ENCODE measurements at regions not wholly inside any gene's neighbourhood (a gene's known extent, or its start where the extent isn't known, plus 50 kb on each side); places are given as distances from the start of the nearest gene placed in this dataset.

- H3K4me3 Mint-ChIP-seq = no peak overlapping the region
Observed at GRCh38 chr3:30397030-30397429, 209.4 kb upstream of the TGFBR2 start.

DNA sequence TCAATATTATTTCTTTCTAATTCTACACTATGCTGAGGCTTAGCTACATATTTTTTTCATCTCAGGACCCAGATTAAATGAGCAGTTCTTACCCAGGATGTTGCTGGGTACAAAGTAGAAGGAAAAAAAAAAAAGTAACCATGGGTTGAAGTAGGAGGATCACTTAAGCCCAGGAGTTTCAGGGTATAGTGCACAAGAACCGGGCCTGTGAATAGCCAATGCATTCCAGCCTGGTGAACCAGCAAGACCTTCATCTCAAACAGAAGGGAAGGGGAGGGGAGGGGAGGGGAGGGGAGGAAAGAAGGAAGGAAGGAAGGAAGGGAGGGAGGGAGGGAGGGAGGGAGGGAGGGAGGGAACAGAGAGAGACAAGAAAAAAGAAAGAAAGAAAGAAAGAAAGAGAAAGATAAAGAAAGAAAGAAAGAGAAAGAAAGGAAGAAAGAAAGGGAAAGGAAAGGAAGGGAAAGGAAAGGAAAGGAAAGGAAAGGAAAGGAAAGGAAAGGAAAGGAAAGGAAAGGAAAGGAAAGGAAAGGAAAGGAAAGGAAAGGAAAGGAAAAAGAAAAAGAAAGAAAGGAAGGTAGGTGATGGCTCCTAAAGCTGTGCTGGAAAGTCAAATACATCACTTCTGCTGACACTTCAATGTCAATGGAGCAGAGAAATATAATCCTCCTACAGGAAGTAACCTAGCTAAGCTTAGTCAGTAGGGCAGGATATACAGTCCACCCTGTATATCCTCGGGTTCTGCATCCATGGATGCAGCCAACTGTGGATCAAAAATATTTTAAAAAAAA lies 206.8 kb upstream of the TGFBR2 start:
- no peak overlapping the region for H3K4me3 ChIP-seq
- Mint-ChIP-seq H3K9me3 (no peaks in the 10 kb centered on the region), H3K4me3 (no peak overlapping the region), H3K4me1 (no peaks in the 10 kb centered on the region), H3K36me3 (no peaks in the 10 kb centered on the region), H3K27ac (no peak overlapping the region), H3K27me3 (ENCODE audit: insufficient read depth, low read depth) (no peaks in the 10 kb centered on the region)
- no peaks in the 10 kb centered on the region for H4K20me1 ChIP-seq (ENCODE audit: low read depth)
- H3K36me3 ChIP-seq = no peaks in the 10 kb centered on the region
- no peak overlapping the region for H3K27ac ChIP-seq
- TF ChIP-seq EZH2phosphoT487 (IDR thresholded peaks at IDR 0.05) (no peak), EZH2 (IDR thresholded peaks at IDR 0.05) (no peak)
- DNase-seq (ENCODE audit: low spot score) = no peak
- H3K79me2 ChIP-seq (ENCODE audit: low read depth) = no peaks in the 10 kb centered on the region
- H3K9me3 ChIP-seq (ENCODE audit: low read depth) = no peaks in the 10 kb centered on the region
- no peak overlapping the region for H2AFZ ChIP-seq (replicated peaks)
- no peaks in the 10 kb centered on the region for H3F3A ChIP-seq (ENCODE audit: low read depth)
- H3K4me1 ChIP-seq = no peaks in the 10 kb centered on the region
- H3K27me3 ChIP-seq = no peaks in the 10 kb centered on the region
- no peak overlapping the region for H3K9ac ChIP-seq
- no peak overlapping the region for H3K4me2 ChIP-seq

More at GRCh38 chr3:30397030-30397429, 209.4 kb upstream of the TGFBR2 start:
- Mint-ChIP-seq H3K27ac (no peak overlapping the region), H3K36me3 (no peaks in the 10 kb centered on the region), H3K9me3 (no peaks in the 10 kb centered on the region), H3K4me1 (no peaks in the 10 kb centered on the region), H3K27me3 (ENCODE audit: insufficient read depth, low read depth) (no peaks in the 10 kb centered on the region)
- Histone ChIP-seq H3K27me3 (no peaks in the 10 kb centered on the region), H3K36me3 (no peaks in the 10 kb centered on the region), H3K27ac (no peak overlapping the region), H3K79me2 (ENCODE audit: low read depth) (no peaks in the 10 kb centered on the region), H4K20me1 (ENCODE audit: low read depth) (no peaks in the 10 kb centered on the region), H3K4me3 (no peak overlapping the region), H2AFZ (replicated peaks) (no peak overlapping the region), H3F3A (ENCODE audit: low read depth) (no peaks in the 10 kb centered on the region), H3K9ac (no peak overlapping the region), H3K4me2 (no peak overlapping the region), H3K4me1 (no peaks in the 10 kb centered on the region), H3K9me3 (ENCODE audit: low read depth) (no peaks in the 10 kb centered on the region)
- no peak for TF ChIP-seq EZH2phosphoT487 (IDR thresholded peaks at IDR 0.05)
- TF ChIP-seq CTCF (IDR thresholded peaks at IDR 0.05) = no peak
- TF ChIP-seq EZH2 (IDR thresholded peaks at IDR 0.05) = no peak
- DNase-seq (ENCODE audit: low spot score) = no peak

DNA sequence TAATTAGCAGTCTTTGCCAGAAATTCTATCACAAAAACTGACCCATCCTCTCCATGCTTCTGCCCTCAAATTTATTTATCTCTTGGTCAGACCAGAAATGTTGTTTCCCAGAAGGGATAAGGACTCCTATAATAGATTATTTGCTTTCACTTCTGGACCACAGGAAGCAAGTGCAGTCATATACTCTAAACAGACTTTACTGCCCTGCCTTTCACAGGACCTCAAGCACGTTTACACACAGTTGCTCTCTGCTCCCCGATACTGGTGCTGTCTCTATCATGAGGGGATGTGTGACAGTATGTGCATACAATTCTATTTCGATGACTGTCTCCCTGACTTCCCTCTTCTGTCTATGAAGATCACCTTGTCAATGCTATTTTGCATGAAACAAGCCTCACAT lies 205.5 kb upstream of the TGFBR2 start:
- no peaks in the 10 kb centered on the region for H3K4me1 Mint-ChIP-seq
- Histone ChIP-seq H3K9ac (no peak overlapping the region), H3F3A (ENCODE audit: low read depth) (no peaks in the 10 kb centered on the region), H4K20me1 (ENCODE audit: low read depth) (no peaks in the 10 kb centered on the region), H3K4me3 (no peak overlapping the region), H3K4me2 (no peak overlapping the region), H2AFZ (replicated peaks) (no peak overlapping the region), H3K4me1 (no peaks in the 10 kb centered on the region), H3K36me3 (no peaks in the 10 kb centered on the region), H3K27ac (no peak overlapping the region), H3K9me3 (ENCODE audit: low read depth) (no peaks in the 10 kb centered on the region), H3K27me3 (no peaks in the 10 kb centered on the region), H3K79me2 (ENCODE audit: low read depth) (no peaks in the 10 kb centered on the region)
- H3K36me3 Mint-ChIP-seq = no peaks in the 10 kb centered on the region
- TF ChIP-seq EZH2phosphoT487 (IDR thresholded peaks at IDR 0.05) = no peak
- DNase-seq (ENCODE audit: low spot score) = no peak
- H3K4me3 Mint-ChIP-seq = no peak overlapping the region
- H3K27ac Mint-ChIP-seq = no peak overlapping the region
- no peaks in the 10 kb centered on the region for H3K27me3 Mint-ChIP-seq (ENCODE audit: insufficient read depth, low read depth)
- H3K9me3 Mint-ChIP-seq = no peaks in the 10 kb centered on the region

DNA sequence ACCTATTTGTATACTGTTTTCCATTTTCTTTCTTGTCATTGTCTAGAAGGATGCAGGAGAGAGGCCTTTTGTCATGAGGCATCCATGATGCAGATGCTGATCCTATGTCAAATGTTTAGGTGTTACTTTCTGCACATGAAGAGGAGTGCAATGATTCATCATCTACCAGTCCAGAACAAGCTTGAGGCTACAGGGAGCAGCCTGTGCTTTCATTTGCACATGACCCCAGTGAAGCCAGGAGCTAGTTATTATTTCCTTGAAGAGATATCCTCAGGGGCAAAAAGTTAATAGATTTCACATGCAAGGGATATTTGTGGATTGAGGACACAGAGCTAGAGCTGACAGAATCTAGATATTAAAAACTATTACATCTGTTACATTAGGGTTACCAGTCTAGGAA lies 204.4 kb upstream of the TGFBR2 start:
- Mint-ChIP-seq H3K9me3 (peaks cover 2% of the 10 kb centered on the region), H3K27me3 (ENCODE audit: insufficient read depth, low read depth) (no peaks in the 10 kb centered on the region), H3K4me3 (no peak overlapping the region), H3K27ac (no peak overlapping the region), H3K36me3 (no peaks in the 10 kb centered on the region), H3K4me1 (no peaks in the 10 kb centered on the region)
- Histone ChIP-seq H3K27me3 (no peaks in the 10 kb centered on the region), H3K27ac (no peak overlapping the region), H3K36me3 (no peaks in the 10 kb centered on the region), H3K9me3 (ENCODE audit: low read depth) (no peaks in the 10 kb centered on the region), H4K20me1 (ENCODE audit: low read depth) (no peaks in the 10 kb centered on the region), H2AFZ (replicated peaks) (no peak overlapping the region), H3K9ac (no peak overlapping the region), H3F3A (ENCODE audit: low read depth) (no peaks in the 10 kb centered on the region), H3K4me2 (no peak overlapping the region), H3K4me1 (no peaks in the 10 kb centered on the region), H3K79me2 (ENCODE audit: low read depth) (no peaks in the 10 kb centered on the region), H3K4me3 (no peak overlapping the region)
- DNase-seq (ENCODE audit: low spot score) = no peak
- TF ChIP-seq CTCF (IDR thresholded peaks at IDR 0.05) = no peak
- no peak for TF ChIP-seq EZH2phosphoT487 (IDR thresholded peaks at IDR 0.05)
- no peak for TF ChIP-seq EZH2 (IDR thresholded peaks at IDR 0.05)

All from neural progenitor cell (in vitro differentiated cells).